ENCODE measurements at regions not wholly inside any gene's neighbourhood (a gene's known extent, or its start where the extent isn't known, plus 50 kb on each side); places are given as distances from the start of the nearest gene placed in this dataset.

DNA sequence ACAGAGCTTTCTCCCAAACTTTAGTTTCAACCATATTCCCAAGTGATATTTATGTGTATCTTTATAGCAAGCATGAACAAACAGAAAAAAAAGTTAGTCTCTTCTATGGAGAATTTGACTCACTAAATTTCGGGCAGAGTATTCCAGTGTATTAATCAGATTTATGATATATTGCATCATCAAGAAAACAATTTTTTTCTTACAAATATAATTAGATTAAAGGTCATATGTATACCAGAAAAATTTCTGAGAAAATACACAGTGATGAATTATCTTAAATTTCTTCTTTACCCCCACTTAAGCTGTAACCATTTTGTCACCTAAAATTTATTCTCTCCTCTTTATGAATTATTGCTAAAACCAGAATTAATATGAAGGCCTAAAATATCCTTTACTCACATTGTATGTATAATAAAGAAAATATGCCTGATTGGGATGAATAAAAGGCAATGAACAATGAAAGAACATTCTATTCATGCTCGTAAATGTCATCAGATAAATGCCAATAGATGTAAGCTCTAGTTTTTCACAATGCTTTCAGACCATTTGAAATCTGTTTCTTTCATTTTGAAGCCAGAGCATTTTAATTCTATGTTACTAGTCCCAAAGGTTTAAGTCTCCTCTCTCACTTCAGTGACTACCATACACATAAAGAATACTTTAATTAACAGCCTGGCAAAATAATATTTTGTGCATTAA lies 192.1 kb downstream of the HGF start:
- TF ChIP-seq NFIC (IDR thresholded peaks at IDR 0.05) (no peak), ZBTB7A (IDR thresholded peaks at IDR 0.05; ENCODE audit: low read depth) (no peak), EGR1 (IDR thresholded peaks at IDR 0.05) (no peak), EP300 (IDR thresholded peaks at IDR 0.05; ENCODE audit: borderline replicate concordance) (no peak), FOXM1 (IDR thresholded peaks at IDR 0.05; ENCODE audit: borderline replicate concordance, low read depth) (no peak), TCF12 (IDR thresholded peaks at IDR 0.05; ENCODE audit: low read depth) (no peak), YY1 (IDR thresholded peaks at IDR 0.05; ENCODE audit: low read depth) (no peak), RAD21 (IDR thresholded peaks at IDR 0.05; ENCODE audit: low read depth) (no peak), CREB1 (IDR thresholded peaks at IDR 0.05; ENCODE audit: low read depth) (no peak)
- TF ChIP-seq, protein P1, sequence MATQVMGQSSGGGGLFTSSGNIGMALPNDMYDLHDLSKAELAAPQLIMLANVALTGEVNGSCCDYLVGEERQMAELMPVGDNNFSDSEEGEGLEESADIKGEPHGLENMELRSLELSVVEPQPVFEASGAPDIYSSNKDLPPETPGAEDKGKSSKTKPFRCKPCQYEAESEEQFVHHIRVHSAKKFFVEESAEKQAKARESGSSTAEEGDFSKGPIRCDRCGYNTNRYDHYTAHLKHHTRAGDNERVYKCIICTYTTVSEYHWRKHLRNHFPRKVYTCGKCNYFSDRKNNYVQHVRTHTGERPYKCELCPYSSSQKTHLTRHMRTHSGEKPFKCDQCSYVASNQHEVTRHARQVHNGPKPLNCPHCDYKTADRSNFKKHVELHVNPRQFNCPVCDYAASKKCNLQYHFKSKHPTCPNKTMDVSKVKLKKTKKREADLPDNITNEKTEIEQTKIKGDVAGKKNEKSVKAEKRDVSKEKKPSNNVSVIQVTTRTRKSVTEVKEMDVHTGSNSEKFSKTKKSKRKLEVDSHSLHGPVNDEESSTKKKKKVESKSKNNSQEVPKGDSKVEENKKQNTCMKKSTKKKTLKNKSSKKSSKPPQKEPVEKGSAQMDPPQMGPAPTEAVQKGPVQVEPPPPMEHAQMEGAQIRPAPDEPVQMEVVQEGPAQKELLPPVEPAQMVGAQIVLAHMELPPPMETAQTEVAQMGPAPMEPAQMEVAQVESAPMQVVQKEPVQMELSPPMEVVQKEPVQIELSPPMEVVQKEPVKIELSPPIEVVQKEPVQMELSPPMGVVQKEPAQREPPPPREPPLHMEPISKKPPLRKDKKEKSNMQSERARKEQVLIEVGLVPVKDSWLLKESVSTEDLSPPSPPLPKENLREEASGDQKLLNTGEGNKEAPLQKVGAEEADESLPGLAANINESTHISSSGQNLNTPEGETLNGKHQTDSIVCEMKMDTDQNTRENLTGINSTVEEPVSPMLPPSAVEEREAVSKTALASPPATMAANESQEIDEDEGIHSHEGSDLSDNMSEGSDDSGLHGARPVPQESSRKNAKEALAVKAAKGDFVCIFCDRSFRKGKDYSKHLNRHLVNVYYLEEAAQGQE (IDR thresholded peaks at IDR 0.05; ENCODE audit: low read depth), result no peak
- TF ChIP-seq, protein P2, sequence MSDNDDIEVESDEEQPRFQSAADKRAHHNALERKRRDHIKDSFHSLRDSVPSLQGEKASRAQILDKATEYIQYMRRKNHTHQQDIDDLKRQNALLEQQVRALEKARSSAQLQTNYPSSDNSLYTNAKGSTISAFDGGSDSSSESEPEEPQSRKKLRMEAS (IDR thresholded peaks at IDR 0.05), result no peak

DNA sequence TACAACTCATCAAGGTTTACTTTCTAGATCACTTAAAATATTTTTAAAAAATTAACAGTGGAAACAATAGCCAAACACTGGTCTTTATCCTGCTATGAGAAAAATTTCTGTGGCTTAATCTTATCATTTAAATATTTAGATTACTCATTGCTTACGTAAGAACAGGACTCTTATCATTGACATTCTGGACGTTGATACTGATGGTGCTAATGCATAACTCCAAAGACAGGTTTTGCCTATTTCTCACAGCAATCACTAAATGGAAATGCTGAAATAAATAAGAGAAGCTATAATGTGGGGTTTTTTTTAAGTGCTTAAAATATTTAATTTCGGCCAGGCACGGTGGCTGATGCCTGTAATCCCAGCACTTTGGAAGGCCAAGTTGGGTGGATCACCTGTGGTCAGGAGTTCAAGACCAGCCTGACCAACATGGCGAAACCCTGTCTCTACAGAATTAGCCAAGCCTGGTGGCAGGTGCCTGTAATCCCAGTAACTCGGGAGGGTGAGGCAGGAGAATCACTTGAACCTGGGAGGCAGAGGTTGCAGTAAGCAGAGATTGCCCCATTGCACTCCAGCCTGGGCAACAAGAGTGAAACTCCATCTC lies 195.0 kb downstream of the HGF start:
- TF ChIP-seq TCF12 (IDR thresholded peaks at IDR 0.05; ENCODE audit: low read depth) (no peak), FOXM1 (IDR thresholded peaks at IDR 0.05; ENCODE audit: borderline replicate concordance, low read depth) (no peak)

DNA sequence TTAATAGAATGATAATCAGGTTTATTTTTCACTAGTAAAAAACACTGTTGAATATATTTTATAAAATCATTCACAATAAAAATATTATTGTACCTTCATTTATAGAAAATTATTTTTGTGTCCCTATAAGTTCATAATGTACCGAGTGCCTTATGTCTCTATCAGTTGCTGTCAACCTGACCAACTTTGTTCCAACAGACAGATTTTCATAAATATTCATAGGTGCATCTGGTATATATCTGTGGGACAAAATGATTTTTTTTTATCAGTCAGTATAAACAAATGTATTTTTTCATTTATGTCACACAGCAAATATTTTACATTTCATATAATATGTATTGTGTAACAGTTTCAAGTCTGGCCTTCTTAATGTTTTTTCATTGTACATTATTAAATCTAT lies 195.9 kb downstream of the HGF start:
- TF ChIP-seq TEAD4 (IDR thresholded peaks at IDR 0.05), result no peak

DNA sequence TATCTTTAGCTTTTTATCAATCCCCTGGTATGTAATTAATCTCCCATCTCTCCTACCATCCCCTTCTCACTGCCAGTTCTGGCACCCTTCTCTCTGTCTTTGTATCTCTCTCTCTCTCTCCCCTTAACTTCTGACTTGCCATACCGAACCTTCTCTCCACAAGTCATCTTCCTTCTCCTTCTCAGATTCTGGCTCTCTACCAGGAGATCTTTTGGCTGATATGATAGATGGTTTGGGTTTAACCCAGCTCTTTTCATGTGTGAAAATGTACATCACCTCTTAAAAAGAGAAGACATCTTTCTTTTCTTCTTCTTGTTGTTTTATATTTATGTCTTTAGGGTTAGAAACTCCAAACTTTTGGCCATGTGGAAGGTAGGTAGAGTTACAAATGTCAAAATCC lies 196.7 kb downstream of the HGF start:
- TF ChIP-seq CREB1 (IDR thresholded peaks at IDR 0.05; ENCODE audit: low read depth) (no peak), ZBTB7A (IDR thresholded peaks at IDR 0.05; ENCODE audit: low read depth) (no peak), EGR1 (IDR thresholded peaks at IDR 0.05) (no peak), EP300 (IDR thresholded peaks at IDR 0.05; ENCODE audit: borderline replicate concordance) (no peak), TCF12 (IDR thresholded peaks at IDR 0.05; ENCODE audit: low read depth) (no peak), TEAD4 (IDR thresholded peaks at IDR 0.05) (no peak)
- TF ChIP-seq, protein P2 (IDR thresholded peaks at IDR 0.05), result no peak

DNA sequence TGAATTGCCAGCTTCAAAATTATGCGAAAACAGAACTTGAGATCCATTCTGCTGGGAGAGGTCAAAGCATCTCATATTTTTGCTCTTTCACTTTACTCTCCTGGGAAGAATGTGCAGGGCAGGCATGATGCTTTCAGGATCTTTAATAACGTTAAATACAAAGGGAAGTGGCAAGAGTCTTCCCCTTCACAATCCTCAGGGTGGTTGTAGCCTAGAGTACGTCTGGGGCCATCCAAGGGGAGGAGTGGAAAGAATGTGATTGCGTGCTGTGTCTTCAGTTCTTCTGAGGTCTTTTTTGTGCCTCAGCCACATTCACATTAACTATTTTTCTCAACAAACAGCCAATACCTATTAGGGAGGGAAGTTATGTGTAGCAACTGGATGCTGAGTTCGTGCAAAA lies 207.3 kb downstream of the HGF start:
- TF ChIP-seq NFIC (IDR thresholded peaks at IDR 0.05) (no peak), RAD21 (IDR thresholded peaks at IDR 0.05; ENCODE audit: low read depth) (no peak), EGR1 (IDR thresholded peaks at IDR 0.05) (no peak), YY1 (IDR thresholded peaks at IDR 0.05; ENCODE audit: low read depth) (no peak), EP300 (IDR thresholded peaks at IDR 0.05; ENCODE audit: borderline replicate concordance) (no peak), TCF12 (IDR thresholded peaks at IDR 0.05; ENCODE audit: low read depth) (no peak), FOXM1 (IDR thresholded peaks at IDR 0.05; ENCODE audit: borderline replicate concordance, low read depth) (no peak), CEBPB (IDR thresholded peaks at IDR 0.05) (no peak), ZBTB7A (IDR thresholded peaks at IDR 0.05; ENCODE audit: low read depth) (no peak), TAF1 (IDR thresholded peaks at IDR 0.05; ENCODE audit: low read depth) (no peak), TEAD4 (IDR thresholded peaks at IDR 0.05) (no peak), CREB1 (IDR thresholded peaks at IDR 0.05; ENCODE audit: low read depth) (no peak)
- TF ChIP-seq, protein P3, sequence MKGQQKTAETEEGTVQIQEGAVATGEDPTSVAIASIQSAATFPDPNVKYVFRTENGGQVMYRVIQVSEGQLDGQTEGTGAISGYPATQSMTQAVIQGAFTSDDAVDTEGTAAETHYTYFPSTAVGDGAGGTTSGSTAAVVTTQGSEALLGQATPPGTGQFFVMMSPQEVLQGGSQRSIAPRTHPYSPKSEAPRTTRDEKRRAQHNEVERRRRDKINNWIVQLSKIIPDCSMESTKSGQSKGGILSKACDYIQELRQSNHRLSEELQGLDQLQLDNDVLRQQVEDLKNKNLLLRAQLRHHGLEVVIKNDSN (IDR thresholded peaks at IDR 0.05), result no peak
- TF ChIP-seq, protein P2 (IDR thresholded peaks at IDR 0.05), result no peak
- TF ChIP-seq, protein P1 (IDR thresholded peaks at IDR 0.05; ENCODE audit: low read depth), result no peak

DNA sequence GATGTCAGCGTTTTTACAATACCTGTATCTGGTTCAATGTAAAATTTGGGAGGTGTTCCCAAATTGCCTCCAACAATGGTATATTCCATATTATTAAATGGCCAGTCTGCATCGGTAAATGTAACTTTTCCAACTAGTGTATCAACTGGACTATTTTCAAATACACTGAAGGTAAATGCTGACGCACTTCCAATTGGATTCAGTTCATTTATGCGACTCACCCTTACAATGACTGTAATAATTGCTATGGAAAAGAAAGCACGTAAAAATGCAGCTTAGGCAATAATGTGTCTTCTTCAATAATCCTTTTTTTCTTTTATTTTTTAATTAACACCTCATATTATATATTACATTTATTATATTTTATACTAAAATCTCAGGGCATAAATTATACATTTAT lies 209.1 kb downstream of the HGF start:
- no peak for TF ChIP-seq ZBTB7A (IDR thresholded peaks at IDR 0.05; ENCODE audit: low read depth)
- no peak for TF ChIP-seq TAF1 (IDR thresholded peaks at IDR 0.05; ENCODE audit: low read depth)
- TF ChIP-seq YY1 (IDR thresholded peaks at IDR 0.05; ENCODE audit: low read depth), result no peak
- TF ChIP-seq CREB1 (IDR thresholded peaks at IDR 0.05; ENCODE audit: low read depth), result no peak
- no peak for TF ChIP-seq FOXM1 (IDR thresholded peaks at IDR 0.05; ENCODE audit: borderline replicate concordance, low read depth)
- no peak for TF ChIP-seq TEAD4 (IDR thresholded peaks at IDR 0.05)
- TF ChIP-seq, protein P1 (IDR thresholded peaks at IDR 0.05; ENCODE audit: low read depth), result no peak
- TF ChIP-seq EP300 (IDR thresholded peaks at IDR 0.05; ENCODE audit: borderline replicate concordance), result no peak
- TF ChIP-seq, protein P2 (IDR thresholded peaks at IDR 0.05), result no peak
- no peak for TF ChIP-seq EGR1 (IDR thresholded peaks at IDR 0.05)

Data from Ishikawa (cell line).